ENCODE measurements at regions not wholly inside any gene's neighbourhood (a gene's known extent, or its start where the extent isn't known, plus 50 kb on each side); places are given as distances from the start of the nearest gene placed in this dataset.
"Not testable (repeated sequence)": the region's sequence is repeated elsewhere in the genome, so short reads cannot be mapped to it uniquely, and the experiment has no call there.

- H3K4me3 ChIP-seq (replicated peaks; ENCODE audit: low read depth, low read length) = no peak overlapping the region
- TF ChIP-seq, protein P1, sequence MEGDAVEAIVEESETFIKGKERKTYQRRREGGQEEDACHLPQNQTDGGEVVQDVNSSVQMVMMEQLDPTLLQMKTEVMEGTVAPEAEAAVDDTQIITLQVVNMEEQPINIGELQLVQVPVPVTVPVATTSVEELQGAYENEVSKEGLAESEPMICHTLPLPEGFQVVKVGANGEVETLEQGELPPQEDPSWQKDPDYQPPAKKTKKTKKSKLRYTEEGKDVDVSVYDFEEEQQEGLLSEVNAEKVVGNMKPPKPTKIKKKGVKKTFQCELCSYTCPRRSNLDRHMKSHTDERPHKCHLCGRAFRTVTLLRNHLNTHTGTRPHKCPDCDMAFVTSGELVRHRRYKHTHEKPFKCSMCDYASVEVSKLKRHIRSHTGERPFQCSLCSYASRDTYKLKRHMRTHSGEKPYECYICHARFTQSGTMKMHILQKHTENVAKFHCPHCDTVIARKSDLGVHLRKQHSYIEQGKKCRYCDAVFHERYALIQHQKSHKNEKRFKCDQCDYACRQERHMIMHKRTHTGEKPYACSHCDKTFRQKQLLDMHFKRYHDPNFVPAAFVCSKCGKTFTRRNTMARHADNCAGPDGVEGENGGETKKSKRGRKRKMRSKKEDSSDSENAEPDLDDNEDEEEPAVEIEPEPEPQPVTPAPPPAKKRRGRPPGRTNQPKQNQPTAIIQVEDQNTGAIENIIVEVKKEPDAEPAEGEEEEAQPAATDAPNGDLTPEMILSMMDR (IDR thresholded peaks at IDR 0.05; ENCODE audit: low read depth, low read length, missing control alignments) = no peak
- no peak for DNase-seq (ENCODE audit: extremely low read depth, low read depth)
Observed at GRCh38 chr12:19998961-19999804, 369.2 kb upstream of the PDE3A start.

- no peak overlapping the region for H3K4me3 ChIP-seq (replicated peaks; ENCODE audit: low read depth, low read length)
- TF ChIP-seq, protein P1 (IDR thresholded peaks at IDR 0.05; ENCODE audit: low read depth, low read length, missing control alignments) = no peak
- no peak for DNase-seq (ENCODE audit: extremely low read depth, low read depth)
Observed at GRCh38 chr12:19999805-20000138, 368.6 kb upstream of the PDE3A start.

DNA sequence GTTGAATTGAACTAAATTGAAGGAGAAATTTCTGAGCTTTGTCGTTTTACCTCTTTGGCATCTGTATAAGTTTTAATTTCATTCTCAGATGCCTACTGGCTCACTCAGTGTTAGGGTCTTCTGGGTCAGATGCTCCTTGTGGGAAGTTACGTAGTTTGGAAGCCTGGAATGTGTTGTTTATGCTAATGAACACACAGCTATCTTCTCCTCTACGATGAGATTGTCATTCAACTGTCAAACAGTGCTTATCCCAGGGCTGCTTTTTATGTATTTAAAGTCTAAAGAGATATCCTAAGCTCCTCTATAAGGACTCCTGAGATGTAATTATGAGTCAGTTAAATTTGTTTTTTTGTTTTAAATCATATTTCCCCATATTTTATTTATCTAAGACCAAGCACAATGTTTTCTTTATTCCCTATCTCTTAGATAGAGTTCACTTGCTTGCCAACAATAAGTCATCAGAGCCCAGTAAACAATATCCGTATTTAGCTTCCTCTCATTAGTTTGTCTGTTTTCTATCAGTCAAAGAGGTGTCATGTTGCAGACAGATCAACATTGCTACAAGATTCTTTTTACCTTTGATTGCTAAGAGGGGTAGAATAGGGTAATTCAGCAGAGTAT is 368.0 kb upstream of the PDE3A start:
- no peak for DNase-seq (ENCODE audit: extremely low read depth, low read depth)
- no peak overlapping the region for H3K4me3 ChIP-seq (replicated peaks; ENCODE audit: low read depth, low read length)
- TF ChIP-seq, protein P1 (IDR thresholded peaks at IDR 0.05; ENCODE audit: low read depth, low read length, missing control alignments) = no peak

- no peak overlapping the region for H3K4me3 ChIP-seq (replicated peaks; ENCODE audit: low read depth, low read length)
- no peak for DNase-seq (ENCODE audit: extremely low read depth, low read depth)
- TF ChIP-seq, protein P1 (IDR thresholded peaks at IDR 0.05; ENCODE audit: low read depth, low read length, missing control alignments) = no peak
Observed at GRCh38 chr12:20003252-20003651, 365.1 kb upstream of the PDE3A start.

DNA sequence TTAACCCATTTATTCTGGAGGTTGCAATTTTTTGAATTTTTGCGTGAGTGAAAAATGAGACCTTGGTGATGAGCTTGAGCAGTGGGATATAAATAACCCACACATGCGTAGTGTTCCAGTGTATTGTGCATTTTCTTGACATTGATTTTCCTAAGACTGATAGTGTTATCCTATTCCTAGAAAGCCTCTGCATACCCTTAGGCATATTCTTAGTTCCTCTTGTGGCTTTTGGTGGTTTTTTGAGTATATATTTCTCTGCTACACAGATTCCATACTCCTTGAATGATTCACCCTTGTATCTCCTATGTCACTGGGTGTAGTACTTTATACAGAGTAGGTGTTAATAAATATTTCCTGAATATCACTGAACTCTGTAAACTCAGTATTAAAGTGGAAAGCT is 363.4 kb upstream of the PDE3A start:
- DNase-seq (ENCODE audit: extremely low read depth, low read depth) = no peak
- TF ChIP-seq, protein P1 (IDR thresholded peaks at IDR 0.05; ENCODE audit: low read depth, low read length, missing control alignments) = no peak
- H3K4me3 ChIP-seq (replicated peaks; ENCODE audit: low read depth, low read length) = no peak overlapping the region

DNA sequence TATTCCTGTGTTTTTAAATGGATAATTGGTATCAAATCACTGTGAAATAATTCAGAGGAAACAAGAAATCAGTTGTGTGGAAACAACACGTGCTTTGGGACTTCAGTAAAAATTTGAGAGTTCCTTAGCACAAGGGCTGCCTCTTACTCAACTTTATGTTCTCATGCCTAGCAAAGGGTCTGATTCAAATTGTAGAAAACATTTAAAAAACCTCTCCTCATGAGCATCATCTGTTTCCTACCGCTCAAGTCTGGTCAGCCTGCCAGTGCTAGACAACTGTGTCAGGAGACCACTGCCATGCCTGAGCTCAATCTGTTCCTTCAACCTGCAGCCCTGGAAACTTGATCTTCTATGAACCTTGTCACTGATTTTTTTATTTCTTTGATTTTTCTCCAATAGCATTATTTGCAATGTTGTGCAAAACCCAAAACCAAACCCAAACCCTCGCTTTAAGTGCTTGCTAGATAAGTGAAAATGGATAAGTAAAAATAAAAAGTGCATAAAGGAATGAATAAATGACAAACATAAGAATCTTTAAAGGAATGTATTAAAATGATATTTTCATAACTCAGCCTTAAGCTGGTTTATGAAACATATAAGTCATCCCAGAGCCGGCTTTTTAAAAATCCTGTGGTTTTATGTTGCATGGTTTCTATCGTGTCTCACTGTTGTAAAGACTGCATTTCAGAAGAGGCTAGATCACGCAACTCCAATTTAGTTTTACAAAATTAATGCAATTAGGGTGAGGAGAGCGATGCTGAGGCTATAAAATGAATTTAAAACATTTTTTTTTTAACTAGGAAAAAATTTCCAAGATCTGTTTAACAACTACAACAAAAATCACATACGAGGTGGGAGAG is 361.2 kb upstream of the PDE3A start:
- no peak for DNase-seq (ENCODE audit: extremely low read depth, low read depth)
- H3K4me3 ChIP-seq (replicated peaks; ENCODE audit: low read depth, low read length) = no peak overlapping the region
- TF ChIP-seq, protein P1 (IDR thresholded peaks at IDR 0.05; ENCODE audit: low read depth, low read length, missing control alignments) = no peak

DNA sequence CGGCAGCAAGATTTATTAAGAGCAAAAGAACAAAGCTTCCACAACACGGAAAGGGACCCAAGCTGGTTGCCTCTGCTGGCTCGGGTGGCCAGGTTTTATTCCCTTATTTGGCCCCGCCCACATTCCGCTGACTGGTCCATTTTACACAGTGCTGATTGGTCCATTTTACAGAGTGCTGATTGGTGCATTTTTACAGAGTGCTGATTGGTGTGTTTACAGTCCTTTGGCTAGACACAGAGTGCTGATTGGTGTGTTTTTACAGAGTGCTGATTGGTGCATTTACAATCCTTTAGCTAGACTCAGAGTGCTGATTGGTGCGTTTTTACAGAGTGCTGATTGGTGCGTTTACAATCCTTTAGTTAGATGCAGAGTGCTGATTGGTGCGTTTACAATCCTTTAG is 358.4 kb upstream of the PDE3A start:
- not testable (repeated sequence) for H3K4me3 ChIP-seq (replicated peaks; ENCODE audit: low read depth, low read length); DNase-seq (ENCODE audit: extremely low read depth, low read depth)

All from HFF-Myc (cell line).